ENCODE measurements at regions not wholly inside any gene's neighbourhood (a gene's known extent, or its start where the extent isn't known, plus 50 kb on each side); places are given as distances from the start of the nearest gene placed in this dataset.

GRCh38 chr2:121904656-121905055 lies 149.2 kb downstream of the TSN start:
- no peak for TF ChIP-seq CTCF (IDR thresholded peaks at IDR 0.05)
- Histone ChIP-seq H3K9me3 (no peaks in the 10 kb centered on the region), H3K36me3 (no peaks in the 10 kb centered on the region), H3K4me1 (no peaks in the 10 kb centered on the region), H3K4me3 (no peak overlapping the region), H3K27ac (no peak overlapping the region), H3K27me3 (no peaks in the 10 kb centered on the region)
- FAIRE-seq (no peak), DNase-seq (no peak), ATAC-seq (no peak)
- WGBS, 2 donors, result 77 to 84% methylated on average over 2 of the region's 2 CpGs
- intact Hi-C loops (cut with DNase I), result no loop called here

- Histone ChIP-seq H3K9me3 (no peaks in the 10 kb centered on the region), H3K36me3 (no peaks in the 10 kb centered on the region), H3K4me3 (no peak overlapping the region), H3K4me1 (no peaks in the 10 kb centered on the region), H3K27ac (no peak overlapping the region), H3K27me3 (no peaks in the 10 kb centered on the region)
- DNase-seq, result no peak
- intact Hi-C loops (cut with DNase I), result no loop called here
- FAIRE-seq, result no peak
- TF ChIP-seq CTCF (IDR thresholded peaks at IDR 0.05), result no peak
- ATAC-seq, result no peak
- 65 to 77% methylated on average over 7 of the region's 7 CpGs for WGBS, 2 donors
Observed at GRCh38 chr2:121905201-121905600, 149.8 kb downstream of the TSN start.

GRCh38 chr2:121906170-121906569 lies 150.7 kb downstream of the TSN start:
- intact Hi-C loops (cut with DNase I), result no loop called here
- WGBS, 2 donors, result 57 to 69% methylated on average over 11 of the region's 11 CpGs

GRCh38 chr2:121907928-121908327 lies 152.5 kb downstream of the TSN start:
- FAIRE-seq (no peak), DNase-seq (no peak), ATAC-seq (peak in 2 of 4 donors; percentile 24 to 45)
- H3K4me1 ChIP-seq, result no peaks in the 10 kb centered on the region
- 35 to 38% methylated on average over 10 of the region's 10 CpGs for WGBS, 2 donors
- H3K36me3 ChIP-seq, result no peaks in the 10 kb centered on the region
- H3K9me3 ChIP-seq, result no peaks in the 10 kb centered on the region
- no peak for TF ChIP-seq CTCF (IDR thresholded peaks at IDR 0.05)
- no peak overlapping the region for H3K4me3 ChIP-seq
- H3K27ac ChIP-seq, result no peak overlapping the region
- H3K27me3 ChIP-seq, result no peaks in the 10 kb centered on the region
- intact Hi-C loops (cut with DNase I), result no loop called here

More at GRCh38 chr2:121906170-121906569, 150.7 kb downstream of the TSN start:
- no peaks in the 10 kb centered on the region for H3K36me3 ChIP-seq
- H3K4me3 ChIP-seq, result no peak overlapping the region
- H3K27me3 ChIP-seq, result no peaks in the 10 kb centered on the region
- H3K9me3 ChIP-seq, result no peaks in the 10 kb centered on the region
- ATAC-seq (no peak), FAIRE-seq (no peak), DNase-seq (no peak)
- TF ChIP-seq CTCF (IDR thresholded peaks at IDR 0.05), result no peak
- no peaks in the 10 kb centered on the region for H3K4me1 ChIP-seq
- H3K27ac ChIP-seq, result no peak overlapping the region

GRCh38 chr2:121910139-121910538 lies 154.7 kb downstream of the TSN start:
- 67 to 79% methylated on average over 1 of the region's 1 CpG for WGBS, 2 donors

More at GRCh38 chr2:121910139-121910538, 154.7 kb downstream of the TSN start:
- FAIRE-seq (no peak), ATAC-seq (no peak), DNase-seq (no peak)
- TF ChIP-seq CTCF (IDR thresholded peaks at IDR 0.05), result no peak
- intact Hi-C loops (cut with DNase I), result no loop called here
- H3K27ac ChIP-seq, result no peak overlapping the region
- no peaks in the 10 kb centered on the region for H3K27me3 ChIP-seq
- no peak overlapping the region for H3K4me3 ChIP-seq
- H3K36me3 ChIP-seq, result no peaks in the 10 kb centered on the region
- H3K4me1 ChIP-seq, result no peaks in the 10 kb centered on the region
- H3K9me3 ChIP-seq, result no peaks in the 10 kb centered on the region
